ENCODE measurements at regions not wholly inside any gene's neighbourhood (a gene's known extent, or its start where the extent isn't known, plus 50 kb on each side); places are given as distances from the start of the nearest gene placed in this dataset.
"Not testable (repeated sequence)": the region's sequence is repeated elsewhere in the genome, so short reads cannot be mapped to it uniquely, and the experiment has no call there.

GRCh38 chr5:88634014-88634413 is 249.0 kb downstream of the MEF2C start:
- DNase-seq, result no peak
- in situ Hi-C loops (cut with MboI; ENCODE audit: low pct_unique_long_range_greater_than_20kb, low sequenced_read_pairs), result no loop called here

- DNase-seq; in situ Hi-C loops (cut with MboI; ENCODE audit: low pct_unique_long_range_greater_than_20kb, low sequenced_read_pairs): not testable (repeated sequence)
These were observed 260.1 kb downstream of the MEF2C start for GRCh38 chr5:88622890-88623289.

GRCh38 chr5:88615767-88616166 is 267.2 kb downstream of the MEF2C start:
- in situ Hi-C loops (cut with MboI; ENCODE audit: low pct_unique_long_range_greater_than_20kb, low sequenced_read_pairs); DNase-seq: not testable (repeated sequence)

DNA sequence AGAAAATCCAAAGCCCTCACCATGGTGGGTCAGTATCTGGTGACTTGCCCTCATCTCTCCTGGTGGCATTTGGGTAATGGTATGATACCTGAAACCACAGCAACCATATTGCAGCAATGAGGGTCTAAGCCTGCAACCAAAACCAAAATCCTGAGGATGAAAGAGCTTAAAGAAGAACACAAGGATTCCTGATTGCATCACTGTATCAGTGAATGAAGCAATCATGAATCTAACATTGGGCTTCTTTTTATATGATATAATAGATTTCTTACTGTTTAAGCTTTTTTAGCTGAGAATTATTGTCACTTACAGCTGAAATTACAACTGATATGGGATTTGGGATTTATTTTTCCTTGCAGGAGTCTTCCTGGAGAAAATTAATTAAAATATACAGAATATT is 269.9 kb downstream of the MEF2C start:
- no peak for DNase-seq
- in situ Hi-C loops (cut with MboI; ENCODE audit: low pct_unique_long_range_greater_than_20kb, low sequenced_read_pairs), result no loop called here

DNA sequence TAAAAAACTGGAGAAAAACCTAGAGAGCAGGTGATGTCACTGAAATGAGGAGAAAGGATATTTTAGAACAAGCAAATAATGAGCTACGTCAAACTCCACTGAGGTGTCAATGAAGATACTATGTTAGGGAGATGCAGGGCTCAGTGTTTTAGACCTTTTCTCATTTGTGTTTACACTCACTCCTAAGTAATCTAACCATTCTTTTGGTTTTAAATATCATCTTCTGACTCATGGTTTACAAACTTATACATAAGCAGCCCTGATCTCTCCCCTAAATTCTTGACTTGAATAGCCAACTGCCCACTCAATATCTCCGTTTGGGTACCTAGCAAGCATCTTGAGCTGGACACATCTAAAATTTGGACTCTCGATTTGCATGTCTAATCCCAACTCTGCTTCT is 272.4 kb downstream of the MEF2C start:
- in situ Hi-C loops (cut with MboI; ENCODE audit: low pct_unique_long_range_greater_than_20kb, low sequenced_read_pairs), result no loop called here
- DNase-seq, result no peak

- in situ Hi-C loops (cut with MboI; ENCODE audit: low pct_unique_long_range_greater_than_20kb, low sequenced_read_pairs), result no loop called here
These were observed 275.5 kb downstream of the MEF2C start for GRCh38 chr5:88607492-88607891.

DNA sequence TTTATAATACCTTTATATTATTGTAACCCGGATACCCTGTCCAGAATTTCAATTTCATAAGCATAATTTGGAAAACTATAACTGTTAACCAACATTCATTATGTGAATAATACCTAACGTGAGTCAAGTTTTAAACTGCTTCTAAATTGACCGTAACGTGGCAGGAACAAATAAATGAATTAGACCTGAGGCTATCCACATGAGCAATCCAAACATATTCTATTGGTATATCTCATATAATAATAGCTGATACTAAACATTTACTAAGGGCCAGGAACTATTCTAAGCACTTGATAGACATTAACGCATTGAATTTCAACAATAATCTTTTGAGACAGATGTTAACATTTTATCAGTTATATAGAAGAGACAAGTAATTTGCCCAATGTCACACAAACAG is 276.4 kb downstream of the MEF2C start:
- DNase-seq, result no peak
- in situ Hi-C loops (cut with MboI; ENCODE audit: low pct_unique_long_range_greater_than_20kb, low sequenced_read_pairs), result no loop called here

More at GRCh38 chr5:88607492-88607891, 275.5 kb downstream of the MEF2C start:
- DNase-seq, result no peak

GRCh38 chr5:88606173-88606572 is 276.8 kb downstream of the MEF2C start:
- DNase-seq, result no peak
- in situ Hi-C loops (cut with MboI; ENCODE audit: low pct_unique_long_range_greater_than_20kb, low sequenced_read_pairs), result no loop called here

GRCh38 chr5:88602584-88602983 is 280.4 kb downstream of the MEF2C start:
- in situ Hi-C loops (cut with MboI; ENCODE audit: low pct_unique_long_range_greater_than_20kb, low sequenced_read_pairs), result no loop called here
- peak; percentile 40 for DNase-seq

GRCh38 chr5:88594441-88594840 is 288.5 kb downstream of the MEF2C start:
- DNase-seq, result no peak
- in situ Hi-C loops (cut with MboI; ENCODE audit: low pct_unique_long_range_greater_than_20kb, low sequenced_read_pairs), result no loop called here

- DNase-seq, result no peak
- in situ Hi-C loops (cut with MboI; ENCODE audit: low pct_unique_long_range_greater_than_20kb, low sequenced_read_pairs), result no loop called here
These were observed 294.4 kb downstream of the MEF2C start for GRCh38 chr5:88588609-88589008.

GRCh38 chr5:88583471-88583870 is 299.5 kb downstream of the MEF2C start:
- no peak for DNase-seq
- in situ Hi-C loops (cut with MboI; ENCODE audit: low pct_unique_long_range_greater_than_20kb, low sequenced_read_pairs), result no loop called here

DNA sequence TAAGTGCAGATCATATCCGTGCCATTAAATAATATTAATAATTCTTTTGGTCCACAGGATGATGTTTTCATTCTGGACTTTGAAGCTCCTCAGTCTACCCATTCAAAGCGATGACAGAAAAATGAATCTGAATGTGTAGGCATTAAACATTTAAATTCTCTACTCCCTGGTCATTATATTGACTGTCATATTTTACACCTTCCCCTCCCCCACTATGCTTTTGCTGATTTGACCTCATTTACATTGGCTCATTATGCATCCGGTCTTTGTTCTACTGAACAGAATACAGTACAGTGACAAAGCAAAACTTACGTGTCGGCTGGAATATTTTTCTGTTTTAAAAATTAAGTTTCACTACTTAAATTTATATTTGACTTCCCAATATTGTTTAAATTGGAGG is 289.7 kb upstream of the TMEM161B start:
- DNase-seq, result no peak
- in situ Hi-C loops (cut with MboI; ENCODE audit: low pct_unique_long_range_greater_than_20kb, low sequenced_read_pairs), result no loop called here

DNA sequence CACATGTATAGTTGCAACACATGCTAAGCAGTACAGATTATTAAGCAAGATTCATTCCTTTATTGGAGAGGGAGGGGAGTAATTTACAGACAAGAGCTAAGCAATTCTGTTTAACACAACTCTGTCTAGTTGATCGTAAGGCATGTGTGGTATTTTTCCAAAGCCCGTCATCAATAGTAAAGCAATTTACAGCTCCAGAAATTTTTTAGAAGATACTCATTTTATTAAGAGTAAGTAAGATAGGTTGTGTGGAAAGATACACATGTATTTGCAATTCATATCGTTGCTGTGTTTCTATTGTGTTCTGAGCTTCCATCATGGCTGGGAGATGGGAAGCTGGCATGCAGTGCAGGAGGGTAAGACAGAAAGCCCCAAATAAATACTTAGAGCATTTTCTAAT is 289.2 kb upstream of the TMEM161B start:
- no peak for DNase-seq

DNA sequence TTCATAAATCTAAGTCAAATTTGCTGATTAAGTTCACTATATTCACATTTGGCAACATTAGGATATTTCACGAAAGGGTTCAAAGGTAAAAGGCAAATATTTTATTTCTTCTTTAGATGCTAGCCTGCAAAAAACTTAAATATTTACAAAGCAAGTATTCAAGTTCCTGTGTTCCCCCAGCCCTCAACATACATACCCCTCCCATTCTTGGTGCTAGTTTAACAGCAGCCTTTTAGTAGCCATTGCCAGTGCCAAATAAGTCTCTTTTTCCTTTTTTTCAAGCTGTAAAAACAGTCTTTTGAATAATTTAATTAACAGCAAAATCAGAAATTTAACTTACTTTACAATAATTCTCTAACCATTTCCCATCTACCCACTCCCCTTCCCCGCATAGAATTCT is 288.5 kb upstream of the TMEM161B start:
- in situ Hi-C loops (cut with MboI; ENCODE audit: low pct_unique_long_range_greater_than_20kb, low sequenced_read_pairs), result no loop called here
- no peak for DNase-seq

More for the DNA sequence above, 289.2 kb upstream of the TMEM161B start:
- in situ Hi-C loops (cut with MboI; ENCODE audit: low pct_unique_long_range_greater_than_20kb, low sequenced_read_pairs), result no loop called here

GRCh38 chr5:88556406-88556805 is 287.8 kb upstream of the TMEM161B start:
- in situ Hi-C loops (cut with MboI; ENCODE audit: low pct_unique_long_range_greater_than_20kb, low sequenced_read_pairs), result no loop called here
- no peak for DNase-seq

DNA sequence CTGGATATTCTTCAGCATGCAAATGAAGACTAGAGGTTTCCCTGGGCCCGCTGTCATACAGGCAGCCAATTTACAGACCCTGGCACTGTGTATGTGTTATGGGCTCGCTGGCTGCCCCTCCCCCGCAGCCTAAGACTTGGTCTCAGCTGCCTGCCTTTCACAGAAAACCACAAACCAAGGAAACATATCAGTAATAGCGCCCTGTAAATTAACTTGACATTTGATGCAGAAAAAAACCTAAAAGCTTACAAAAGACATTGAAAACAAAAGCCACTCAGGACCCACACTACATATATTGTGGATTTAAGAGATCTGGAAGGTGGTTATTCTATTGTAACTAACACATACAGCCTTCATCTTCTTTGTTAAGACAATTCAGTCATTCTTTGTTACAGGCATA is 287.0 kb upstream of the TMEM161B start:
- DNase-seq, result peak; percentile 30
- in situ Hi-C loops (cut with MboI; ENCODE audit: low pct_unique_long_range_greater_than_20kb, low sequenced_read_pairs), result no loop called here

GRCh38 chr5:88553986-88554385 is 285.3 kb upstream of the TMEM161B start:
- no peak for DNase-seq
- in situ Hi-C loops (cut with MboI; ENCODE audit: low pct_unique_long_range_greater_than_20kb, low sequenced_read_pairs), result no loop called here

DNA sequence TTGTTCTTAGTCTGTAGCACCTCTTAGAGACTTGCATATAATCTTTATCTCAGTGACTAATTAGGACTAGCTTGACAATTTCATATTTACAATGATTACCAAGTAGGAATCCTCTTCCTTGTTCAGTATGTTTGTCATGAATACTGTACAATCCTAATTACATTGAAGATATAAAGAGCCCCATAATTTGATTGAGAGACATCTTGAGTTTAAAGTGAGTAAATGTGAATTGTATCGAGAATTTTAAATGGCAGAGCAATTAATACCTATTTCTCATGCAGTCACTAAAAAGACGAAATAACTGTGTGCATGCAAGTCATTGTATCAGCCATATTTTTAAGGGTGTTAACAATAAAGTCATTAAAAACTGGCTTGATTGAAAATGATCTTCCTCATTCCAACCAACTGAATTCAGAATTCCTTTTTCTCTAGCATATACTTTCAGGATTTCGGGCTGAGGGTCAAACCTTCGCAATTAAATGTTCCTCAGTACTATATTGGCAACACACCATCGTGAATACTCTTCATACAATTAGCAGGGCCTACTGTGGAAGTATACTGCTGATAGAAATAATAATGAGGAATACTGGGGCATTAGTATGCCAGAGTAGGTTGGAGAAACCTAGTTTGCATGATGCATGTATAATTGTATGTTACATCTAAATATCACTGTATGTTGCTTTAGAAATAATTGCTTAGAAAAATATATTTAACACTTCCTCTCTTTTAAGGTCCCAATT is 284.7 kb upstream of the TMEM161B start:
- DNase-seq, result no peak
- in situ Hi-C loops (cut with MboI; ENCODE audit: low pct_unique_long_range_greater_than_20kb, low sequenced_read_pairs), result no loop called here

GRCh38 chr5:88552426-88552825 is 283.8 kb upstream of the TMEM161B start:
- no peak for DNase-seq
- in situ Hi-C loops (cut with MboI; ENCODE audit: low pct_unique_long_range_greater_than_20kb, low sequenced_read_pairs), result no loop called here

- no peak for DNase-seq
- in situ Hi-C loops (cut with MboI; ENCODE audit: low pct_unique_long_range_greater_than_20kb, low sequenced_read_pairs), result no loop called here
These were observed 283.2 kb upstream of the TMEM161B start for GRCh38 chr5:88551724-88552345.

Measured in KBM-7 (cell line).